Trophoblast cell (in vitro differentiated cells and primary cell): ENCODE measurements at regions not wholly inside any gene's neighbourhood (a gene's known extent, or its start where the extent isn't known, plus 50 kb on each side); places are given as distances from the start of the nearest gene placed in this dataset.
A peak's percentile ranks its signal among the peaks of the same experiment; 100 is the strongest.

Experiments
- DNase-seq, 2 donors: peaks; one replicate each; pipeline ENCODE4 v3.0.0-alpha.2; 2016
- H2AFZ ChIP-seq: 2 replicates; pipeline ENCODE4 v1.6.1; 2013; ENCODE audit warnings: low read length, moderate library complexity, mild to moderate bottlenecking; ENCODE audit not compliant: insufficient read depth, poor library complexity
- H2AK5ac ChIP-seq: 2 replicates; pipeline ENCODE4 v1.6.1; 2013; ENCODE audit warnings: mild to moderate bottlenecking, low read length
- H2BK120ac ChIP-seq: 2 replicates; pipeline ENCODE4 v1.6.1; 2013; ENCODE audit warnings: low read length, mild to moderate bottlenecking, moderate library complexity; ENCODE audit not compliant: insufficient read depth, poor library complexity
- H2BK12ac ChIP-seq: 2 replicates; pipeline ENCODE4 v1.6.1; 2013; ENCODE audit warnings: mild to moderate bottlenecking, low read length, moderate library complexity
- H2BK5ac ChIP-seq: 2 replicates; pipeline ENCODE4 v1.6.1; 2013; ENCODE audit warnings: low read length, low read depth, moderate library complexity, mild to moderate bottlenecking; ENCODE audit not compliant: poor library complexity
- H3K14ac ChIP-seq: 2 replicates; pipeline ENCODE4 v1.6.1; 2013; ENCODE audit warnings: mild to moderate bottlenecking, low read length
- H3K18ac ChIP-seq: 2 replicates; pipeline ENCODE4 v1.6.1; 2013; ENCODE audit warnings: mild to moderate bottlenecking, low read length
- H3K23ac ChIP-seq: 2 replicates; pipeline ENCODE4 v1.6.1; 2013; ENCODE audit warnings: low read length
- H3K27ac ChIP-seq: 2 replicates; pipeline ENCODE4 v1.5.1; 2013; ENCODE audit warnings: low read depth, mild to moderate bottlenecking, inconsistent platforms, low read length, moderate library complexity
- H3K27me3 ChIP-seq: 2 replicates; pipeline ENCODE4 v1.6.1; 2013; ENCODE audit warnings: inconsistent platforms, mild to moderate bottlenecking, low read length, moderate library complexity; ENCODE audit not compliant: insufficient read depth
- H3K36me3 ChIP-seq, 2 experiments: 1 replicate in 1 of 2; 2 replicates in 1 of 2; pipeline ENCODE4 v1.6.1; 2013; ENCODE audit warnings: low read length in 2 of 2, mild to moderate bottlenecking in 2 of 2, moderate library complexity in 1 of 2; ENCODE audit not compliant: insufficient read depth in 2 of 2, control insufficient read depth in 1 of 2
- H3K4ac ChIP-seq: 2 replicates; pipeline ENCODE4 v1.6.1; 2013; ENCODE audit warnings: low read depth, mild to moderate bottlenecking, low read length, moderate library complexity
- H3K4me1 ChIP-seq, 2 experiments: 1 replicate in 1 of 2; 2 replicates in 1 of 2; pipeline ENCODE4 v1.6.1; 2013; ENCODE audit warnings: low read length in 2 of 2, mild to moderate bottlenecking in 2 of 2, moderate library complexity in 1 of 2; ENCODE audit not compliant: insufficient read depth in 2 of 2, control insufficient read depth in 1 of 2
- H3K4me2 ChIP-seq: 2 replicates; pipeline ENCODE4 v1.6.1; 2013; ENCODE audit warnings: inconsistent platforms, mild to moderate bottlenecking, low read length, moderate library complexity
- H3K4me3 ChIP-seq: 2 replicates; pipeline ENCODE4 v1.5.1; 2013; ENCODE audit warnings: mild to moderate bottlenecking, low read depth, low read length, inconsistent platforms
- H3K79me1 ChIP-seq: one replicate; pipeline ENCODE4 v1.6.1; 2013; ENCODE audit warnings: low read length
- H3K79me2 ChIP-seq: 2 replicates; pipeline ENCODE4 v1.6.1; 2013; ENCODE audit warnings: low read length, mild to moderate bottlenecking; ENCODE audit not compliant: control insufficient read depth, insufficient read depth, poor library complexity
- H3K9ac ChIP-seq: 2 replicates; pipeline ENCODE4 v1.6.1; 2013; ENCODE audit warnings: mild to moderate bottlenecking, low read length
- H3K9me3 ChIP-seq: 2 replicates; pipeline ENCODE4 v1.6.1; 2013; ENCODE audit warnings: low read depth, mild to moderate bottlenecking, control low read depth, inconsistent platforms, low read length; ENCODE audit not compliant: insufficient read depth
- H4K12ac ChIP-seq: 2 replicates; pipeline ENCODE4 v1.6.1; 2013; ENCODE audit warnings: low read depth, mild to moderate bottlenecking, low read length, moderate library complexity
- H4K8ac ChIP-seq: 2 replicates; pipeline ENCODE4 v1.6.1; 2013; ENCODE audit warnings: low read depth, mild to moderate bottlenecking, low read length, moderate library complexity
- H4K91ac ChIP-seq: one replicate; pipeline ENCODE4 v1.6.1; 2013; ENCODE audit warnings: low read depth, mild to moderate bottlenecking, low read length, moderate library complexity
- WGBS: extraction: QIAGEN DNeasy Blood & Tissue Kit; methylation state at CpG from one replicate; pipeline ENCODE4 v1.1.7; 2013; ENCODE audit warnings: missing lambda C conversion rate; ENCODE audit not compliant: insufficient read length, insufficient coverage; ENCODE audit errors: extremely low coverage; 5-methylcytosine and 5-hydroxymethylcytosine counted together

DNA sequence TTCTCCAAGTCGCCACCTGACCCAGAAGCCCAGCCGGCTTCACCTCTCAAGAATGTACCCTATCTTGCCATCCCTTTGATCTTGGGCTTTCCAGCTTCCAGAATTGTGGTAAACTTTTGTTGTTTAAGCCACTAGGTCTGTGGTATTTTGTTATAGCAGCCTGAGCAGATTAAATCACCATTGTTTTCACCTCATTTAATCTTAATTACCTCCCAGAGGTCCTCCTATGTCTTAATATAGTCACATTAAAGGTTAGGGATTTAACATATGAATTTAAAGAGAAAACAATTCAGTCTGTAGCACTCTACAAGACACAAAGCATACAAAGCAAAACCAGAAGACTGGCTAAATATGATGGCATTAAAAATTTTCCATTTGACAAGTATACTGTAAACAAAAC, 123.4 kb upstream of the CADM2 start:
- Histone ChIP-seq H3K4me2 (no peak overlapping the region), H3K4me3 (no peak overlapping the region), H3K9me3 (no peaks in the 10 kb centered on the region), H3K4me1 (no peaks in the 10 kb centered on the region), H4K91ac (no peak overlapping the region), H3K14ac (no peak overlapping the region), H2AFZ (no peak overlapping the region), H2BK120ac (no peak overlapping the region), H2AK5ac (no peak overlapping the region), H3K23ac (no peak overlapping the region), H2BK5ac (no peak overlapping the region), H3K18ac (no peak overlapping the region), H3K27ac (no peak overlapping the region), H4K8ac (no peak overlapping the region), H4K12ac (no peak overlapping the region), H2BK12ac (no peak overlapping the region), H3K9ac (no peak overlapping the region), H3K27me3 (no peaks in the 10 kb centered on the region), H3K79me1 (no peaks in the 10 kb centered on the region), H3K4ac (no peak overlapping the region), H3K79me2 (no peaks in the 10 kb centered on the region), H3K36me3 (no peaks in the 10 kb centered on the region)
- no CpG with 5 or more reads among the region's 2 CpGs for WGBS
- no peak for DNase-seq

DNA sequence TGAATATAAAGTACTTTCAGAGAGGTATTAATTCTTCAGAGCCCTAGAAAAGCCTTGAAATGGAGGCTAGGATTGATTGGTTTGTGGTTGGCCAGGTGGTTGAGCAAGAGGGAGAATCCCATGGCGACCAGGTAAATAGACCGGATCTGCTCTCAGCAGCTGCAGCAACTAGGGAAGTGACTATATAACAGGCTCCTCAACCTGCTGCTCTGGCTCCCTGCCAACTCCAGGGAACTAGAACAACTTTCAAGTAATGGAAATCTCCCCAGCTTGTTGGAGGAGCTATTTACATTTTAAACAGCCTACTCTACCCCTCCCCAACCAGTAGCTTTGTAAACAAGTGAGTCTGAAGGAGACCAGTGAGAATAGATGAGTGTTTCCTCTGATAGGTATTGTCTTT, 121.8 kb upstream of the CADM2 start:
- no peak overlapping the region for H3K23ac ChIP-seq
- H3K18ac ChIP-seq = no peak overlapping the region
- no peak overlapping the region for H3K4ac ChIP-seq
- no peak overlapping the region for H4K12ac ChIP-seq
- H3K27ac ChIP-seq = no peak overlapping the region
- no peak overlapping the region for H4K8ac ChIP-seq
- H3K9ac ChIP-seq = no peak overlapping the region
- no peaks in the 10 kb centered on the region for H3K9me3 ChIP-seq
- H2BK12ac ChIP-seq = no peak overlapping the region
- no peak overlapping the region for H3K4me3 ChIP-seq
- no peak overlapping the region for H2BK5ac ChIP-seq
- H2AK5ac ChIP-seq = no peak overlapping the region
- H3K79me1 ChIP-seq = no peaks in the 10 kb centered on the region
- no peak overlapping the region for H3K4me2 ChIP-seq
- no peaks in the 10 kb centered on the region for H3K79me2 ChIP-seq
- H3K36me3 ChIP-seq = no peaks in the 10 kb centered on the region
- no peak overlapping the region for H2BK120ac ChIP-seq
- H2AFZ ChIP-seq = no peak overlapping the region
- DNase-seq = peak in 1 of 2 donors; percentile 23
- no peaks in the 10 kb centered on the region for H3K4me1 ChIP-seq
- no peak overlapping the region for H3K14ac ChIP-seq
- no peaks in the 10 kb centered on the region for H3K27me3 ChIP-seq
- WGBS = no CpG with 5 or more reads among the region's 2 CpGs
- H4K91ac ChIP-seq = no peak overlapping the region

- WGBS = no CpG with 5 or more reads among the region's 3 CpGs
- no peak for DNase-seq
Observed at GRCh38 chr3:84877092-84877491, 81.7 kb upstream of the CADM2 start.

DNA sequence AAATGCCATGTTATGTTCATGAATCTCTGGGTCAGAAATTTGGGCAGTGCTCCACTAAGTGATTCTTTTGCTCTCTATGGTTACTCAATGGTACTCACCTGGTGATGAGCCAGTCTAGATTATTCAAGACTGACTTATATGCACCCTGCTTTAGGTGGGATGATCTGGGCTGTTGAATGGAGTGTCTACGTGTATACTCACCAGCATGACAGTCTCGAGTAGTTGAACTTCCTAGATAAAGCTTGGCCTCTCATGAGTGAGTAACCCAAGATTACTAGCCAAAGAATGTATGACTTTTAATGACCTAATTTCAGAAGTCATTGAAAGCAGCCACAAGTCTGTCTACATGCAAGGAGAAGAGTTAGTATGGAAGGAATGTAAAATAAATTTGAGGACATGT, 77.5 kb upstream of the CADM2 start:
- Histone ChIP-seq H4K8ac (no peak overlapping the region), H3K79me2 (no peaks in the 10 kb centered on the region), H3K23ac (no peak overlapping the region), H2BK5ac (no peak overlapping the region), H3K27me3 (no peaks in the 10 kb centered on the region), H3K27ac (no peak overlapping the region), H3K4me2 (no peak overlapping the region), H3K14ac (no peak overlapping the region), H2BK120ac (no peak overlapping the region), H2AK5ac (no peak overlapping the region), H3K36me3 (no peaks in the 10 kb centered on the region), H2BK12ac (no peak overlapping the region), H3K4me3 (no peak overlapping the region), H3K9ac (no peak overlapping the region), H3K79me1 (no peaks in the 10 kb centered on the region), H3K4ac (no peak overlapping the region), H4K12ac (no peak overlapping the region), H3K4me1 (no peaks in the 10 kb centered on the region), H3K9me3 (no peaks in the 10 kb centered on the region), H4K91ac (no peak overlapping the region), H3K18ac (no peak overlapping the region), H2AFZ (no peak overlapping the region)
- DNase-seq = peak in 1 of 2 donors; percentile 24
- WGBS = no CpG with 5 or more reads among the region's 2 CpGs

More at GRCh38 chr3:84877092-84877491, 81.7 kb upstream of the CADM2 start:
- H3K4ac ChIP-seq = no peak overlapping the region
- H2BK12ac ChIP-seq = no peak overlapping the region
- no peak overlapping the region for H2AK5ac ChIP-seq
- no peak overlapping the region for H3K18ac ChIP-seq
- H3K79me2 ChIP-seq = no peaks in the 10 kb centered on the region
- no peak overlapping the region for H3K23ac ChIP-seq
- H2BK5ac ChIP-seq = no peak overlapping the region
- no peak overlapping the region for H2BK120ac ChIP-seq
- H3K4me1 ChIP-seq = no peaks in the 10 kb centered on the region
- no peak overlapping the region for H4K8ac ChIP-seq
- no peak overlapping the region for H3K14ac ChIP-seq
- H3K79me1 ChIP-seq = no peaks in the 10 kb centered on the region
- no peaks in the 10 kb centered on the region for H3K9me3 ChIP-seq
- no peak overlapping the region for H3K27ac ChIP-seq
- no peak overlapping the region for H3K4me3 ChIP-seq
- H3K36me3 ChIP-seq = no peaks in the 10 kb centered on the region
- H3K4me2 ChIP-seq = no peak overlapping the region
- no peak overlapping the region for H3K9ac ChIP-seq
- no peak overlapping the region for H4K91ac ChIP-seq
- no peak overlapping the region for H4K12ac ChIP-seq
- H3K27me3 ChIP-seq = no peaks in the 10 kb centered on the region
- H2AFZ ChIP-seq = no peak overlapping the region
